AG08395 (cell line): ENCODE measurements at regions not wholly inside any gene's neighbourhood (a gene's known extent, or its start where the extent isn't known, plus 50 kb on each side); places are given as distances from the start of the nearest gene placed in this dataset.
"Not testable (repeated sequence)": the region's sequence is repeated elsewhere in the genome, so short reads cannot be mapped to it uniquely, and the experiment has no call there.

Experiments
- DNase-seq: peaks from one replicate; pipeline ENCODE4 v3.0.0; 2012; ENCODE audit warnings: mixed read lengths, low spot score

GRCh38 chr9:73219985-73220626, 68.4 kb downstream of the ANXA1 start:
- peak; percentile 66 for DNase-seq

GRCh38 chr9:73223594-73223993, 71.9 kb downstream of the ANXA1 start:
- DNase-seq = no peak

- no peak for DNase-seq
Measured at GRCh38 chr9:73229543-73229942, 77.9 kb downstream of the ANXA1 start.

- DNase-seq = no peak
Measured at GRCh38 chr9:73230251-73230650, 78.6 kb downstream of the ANXA1 start.

- no peak for DNase-seq
Measured at GRCh38 chr9:73231203-73231602, 79.5 kb downstream of the ANXA1 start.

GRCh38 chr9:73233359-73234007, 81.8 kb downstream of the ANXA1 start:
- DNase-seq = no peak

GRCh38 chr9:73234008-73234360, 82.3 kb downstream of the ANXA1 start:
- no peak for DNase-seq

GRCh38 chr9:73237140-73237539, 85.5 kb downstream of the ANXA1 start:
- DNase-seq = no peak

- no peak for DNase-seq
Measured at GRCh38 chr9:73239570-73240265, 88.1 kb downstream of the ANXA1 start.

- no peak for DNase-seq
Measured at GRCh38 chr9:73243078-73243477, 91.4 kb downstream of the ANXA1 start.

GRCh38 chr9:73259086-73259696, 107.5 kb downstream of the ANXA1 start:
- no peak for DNase-seq

GRCh38 chr9:73260506-73260905, 108.8 kb downstream of the ANXA1 start:
- no peak for DNase-seq

GRCh38 chr9:73264631-73265030, 113.0 kb downstream of the ANXA1 start:
- DNase-seq = no peak

GRCh38 chr9:73265876-73266275, 114.2 kb downstream of the ANXA1 start:
- DNase-seq = no peak

GRCh38 chr9:73269430-73270101, 117.9 kb downstream of the ANXA1 start:
- DNase-seq = no peak

- peak; percentile 54 for DNase-seq
Measured at GRCh38 chr9:73270967-73271721, 119.5 kb downstream of the ANXA1 start.

- DNase-seq = no peak
Measured at GRCh38 chr9:73280113-73280512, 128.4 kb downstream of the ANXA1 start.

GRCh38 chr9:73284377-73284776, 132.7 kb downstream of the ANXA1 start:
- DNase-seq = no peak

- DNase-seq = no peak
Measured at GRCh38 chr9:73294336-73294735, 142.7 kb downstream of the ANXA1 start.

GRCh38 chr9:73325983-73326382, 174.3 kb downstream of the ANXA1 start:
- no peak for DNase-seq

- DNase-seq = no peak
Measured at GRCh38 chr9:73327149-73327548, 175.5 kb downstream of the ANXA1 start.

- DNase-seq = not testable (repeated sequence)
Measured at GRCh38 chr9:73337182-73337581, 185.5 kb downstream of the ANXA1 start.
